GM13977 (cell line): ENCODE measurements at regions not wholly inside any gene's neighbourhood (a gene's known extent, or its start where the extent isn't known, plus 50 kb on each side); places are given as distances from the start of the nearest gene placed in this dataset.
"Not testable (repeated sequence)": the region's sequence is repeated elsewhere in the genome, so short reads cannot be mapped to it uniquely, and the experiment has no call there.

Experiments
- DNase-seq: peaks from one replicate; pipeline ENCODE4 v3.0.0; 2012; ENCODE audit warnings: low spot score
- in situ Hi-C: fragments of 300-500 bp; cut with MboI; formaldehyde crosslinking; loops from one replicate; pipeline ENCODE4 v1.12.0; 2022; ENCODE audit warnings: low sequenced_read_pairs, low pct_unique_long_range_greater_than_20kb, mixed read lengths, inconsistent platforms; ENCODE audit not compliant: unreplicated experiment
- TF ChIP-seq, protein P1 (sequence below): IDR thresholded peaks from 2 replicates; pipeline ENCODE4 v1.5.1; 2012; ENCODE audit warnings: mild to moderate bottlenecking, control low read depth; ENCODE audit not compliant: insufficient read depth; ENCODE audit errors: extremely low read depth, missing control alignments

DNA sequence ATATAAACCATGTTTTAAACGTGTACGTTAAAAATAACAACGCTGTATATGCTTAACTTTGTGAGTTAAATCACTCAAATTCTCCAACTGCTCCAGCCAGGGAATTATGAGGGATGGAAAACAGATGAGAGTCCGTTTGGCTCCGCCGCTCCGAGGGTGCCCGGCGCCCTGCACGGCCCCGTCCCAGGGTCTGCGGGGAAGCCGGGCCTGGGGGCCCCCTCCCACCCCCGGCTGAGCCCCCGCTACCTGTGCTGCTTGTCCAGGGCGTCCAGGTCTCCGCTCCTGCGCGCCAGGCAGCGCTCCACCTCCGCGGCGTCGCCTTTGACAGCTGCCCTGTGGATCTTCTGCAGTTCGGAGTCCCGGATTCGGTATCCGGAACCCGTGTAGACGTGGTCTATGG lies 415.5 kb downstream of the FOXD4L4 start:
- DNase-seq, in situ Hi-C loops: not testable (repeated sequence)

DNA sequence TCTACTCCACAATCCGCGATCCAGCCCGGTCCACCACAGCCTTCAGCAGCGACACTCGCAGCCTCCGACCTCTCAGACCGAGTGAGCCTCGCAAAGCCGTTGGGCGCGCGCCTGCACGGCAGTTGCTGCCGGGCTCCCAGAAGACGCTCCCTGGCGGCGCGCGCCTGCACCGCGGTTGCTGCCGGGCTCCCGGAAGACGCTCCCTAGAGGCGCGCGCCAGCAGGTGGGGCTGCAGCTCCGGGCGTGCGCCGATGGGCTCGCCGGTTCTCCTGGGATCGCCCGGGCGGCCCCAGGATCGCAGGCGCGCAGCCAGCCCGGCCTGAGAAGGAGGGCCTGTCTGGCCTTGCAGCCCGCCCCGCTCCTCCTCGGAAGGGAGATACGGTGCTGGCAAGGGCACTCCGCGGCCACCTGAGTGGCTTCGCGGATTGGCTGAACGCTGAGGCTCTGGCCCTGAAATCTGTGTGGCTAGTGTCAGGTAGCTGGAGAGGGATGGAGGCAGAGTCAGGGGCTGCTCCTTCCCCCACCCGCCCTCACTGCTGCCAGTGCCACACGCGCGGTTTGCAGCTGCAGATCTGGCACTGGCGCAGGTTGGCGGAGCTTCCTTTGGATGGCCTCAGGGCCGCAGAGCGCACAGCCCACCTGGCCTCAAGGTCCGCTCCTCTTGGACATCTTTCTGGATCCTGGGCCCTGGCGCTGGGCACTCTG lies 416.2 kb downstream of the FOXD4L4 start:
- TF ChIP-seq, protein P1, sequence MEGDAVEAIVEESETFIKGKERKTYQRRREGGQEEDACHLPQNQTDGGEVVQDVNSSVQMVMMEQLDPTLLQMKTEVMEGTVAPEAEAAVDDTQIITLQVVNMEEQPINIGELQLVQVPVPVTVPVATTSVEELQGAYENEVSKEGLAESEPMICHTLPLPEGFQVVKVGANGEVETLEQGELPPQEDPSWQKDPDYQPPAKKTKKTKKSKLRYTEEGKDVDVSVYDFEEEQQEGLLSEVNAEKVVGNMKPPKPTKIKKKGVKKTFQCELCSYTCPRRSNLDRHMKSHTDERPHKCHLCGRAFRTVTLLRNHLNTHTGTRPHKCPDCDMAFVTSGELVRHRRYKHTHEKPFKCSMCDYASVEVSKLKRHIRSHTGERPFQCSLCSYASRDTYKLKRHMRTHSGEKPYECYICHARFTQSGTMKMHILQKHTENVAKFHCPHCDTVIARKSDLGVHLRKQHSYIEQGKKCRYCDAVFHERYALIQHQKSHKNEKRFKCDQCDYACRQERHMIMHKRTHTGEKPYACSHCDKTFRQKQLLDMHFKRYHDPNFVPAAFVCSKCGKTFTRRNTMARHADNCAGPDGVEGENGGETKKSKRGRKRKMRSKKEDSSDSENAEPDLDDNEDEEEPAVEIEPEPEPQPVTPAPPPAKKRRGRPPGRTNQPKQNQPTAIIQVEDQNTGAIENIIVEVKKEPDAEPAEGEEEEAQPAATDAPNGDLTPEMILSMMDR, result peak; percentile 51
- in situ Hi-C loops, DNase-seq: not testable (repeated sequence)

DNA sequence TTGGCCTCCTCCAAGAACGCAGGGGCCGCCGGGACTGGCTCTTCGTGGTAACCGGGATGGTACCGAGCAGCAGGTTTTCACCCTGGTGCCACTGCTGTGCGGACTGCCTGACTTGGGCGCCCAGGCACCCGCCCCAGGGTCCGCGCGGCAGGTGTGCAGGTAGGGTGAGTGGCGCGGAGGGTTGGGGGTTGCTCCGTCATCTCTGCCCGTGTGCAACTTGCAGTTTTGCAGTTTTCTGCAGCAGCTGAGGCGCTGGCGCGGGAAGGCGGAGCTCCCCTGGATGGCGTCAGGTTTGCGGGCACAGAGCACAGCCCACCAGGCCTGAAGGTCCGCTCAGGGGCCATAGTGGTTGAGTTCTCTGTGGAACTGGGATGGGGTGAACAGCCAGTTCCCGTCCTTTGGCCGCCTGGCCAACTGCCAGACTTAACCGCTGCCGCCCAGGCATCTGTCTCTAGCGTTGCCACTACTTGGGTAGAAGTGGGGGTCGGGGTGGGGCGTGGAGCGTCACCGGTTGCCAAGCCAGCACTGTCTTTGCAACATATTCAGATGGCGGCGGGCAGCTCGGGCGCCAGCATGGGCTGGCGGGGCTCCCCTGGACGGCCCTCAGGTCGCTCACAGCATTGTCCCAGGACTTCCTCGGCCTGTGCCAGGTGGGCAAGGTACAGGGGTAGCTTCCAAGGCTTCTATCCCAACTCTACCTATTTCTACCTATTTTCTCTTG lies 417.2 kb downstream of the FOXD4L4 start:
- in situ Hi-C loops, DNase-seq: not testable (repeated sequence)

DNA sequence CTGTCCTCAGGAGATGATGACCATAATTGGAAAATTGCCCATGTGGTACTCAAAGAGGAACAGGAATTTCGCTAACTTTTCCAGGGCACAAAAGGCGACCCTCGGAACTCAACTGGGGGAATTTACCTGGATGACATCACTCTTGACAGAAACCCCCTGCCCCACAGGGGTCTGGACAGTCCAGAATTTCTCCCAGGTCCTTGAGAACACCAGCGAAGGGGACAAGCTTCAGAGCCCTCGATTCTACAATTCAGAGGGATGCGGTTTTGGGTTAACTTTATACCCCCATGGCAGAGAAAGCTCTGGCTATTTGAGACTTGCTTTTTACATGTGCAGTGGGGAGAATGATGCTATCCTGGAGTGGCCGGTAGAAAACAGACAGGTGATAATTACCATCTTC lies 445.4 kb downstream of the FOXD4L4 start:
- in situ Hi-C loops, DNase-seq: not testable (repeated sequence)

DNA sequence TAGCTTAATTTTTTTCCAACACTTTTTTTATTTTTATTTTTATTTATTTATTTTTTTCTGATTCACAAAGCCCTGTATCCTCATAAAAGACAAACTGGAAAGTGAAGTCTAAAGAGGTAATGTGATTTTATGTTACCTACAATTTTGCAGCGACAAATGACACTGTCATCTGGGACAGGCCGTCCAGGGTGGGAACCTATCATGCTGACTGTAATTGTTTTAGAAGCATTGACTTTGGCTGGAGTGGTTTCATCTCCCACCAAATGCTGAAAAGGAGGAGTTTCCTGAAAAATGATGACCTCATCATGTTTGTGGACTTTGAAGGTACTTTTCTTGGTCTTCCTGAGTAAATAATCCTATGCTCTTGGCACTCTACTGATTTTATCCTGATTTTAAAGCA lies 446.7 kb downstream of the FOXD4L4 start:
- in situ Hi-C loops, result not testable (repeated sequence)

DNA sequence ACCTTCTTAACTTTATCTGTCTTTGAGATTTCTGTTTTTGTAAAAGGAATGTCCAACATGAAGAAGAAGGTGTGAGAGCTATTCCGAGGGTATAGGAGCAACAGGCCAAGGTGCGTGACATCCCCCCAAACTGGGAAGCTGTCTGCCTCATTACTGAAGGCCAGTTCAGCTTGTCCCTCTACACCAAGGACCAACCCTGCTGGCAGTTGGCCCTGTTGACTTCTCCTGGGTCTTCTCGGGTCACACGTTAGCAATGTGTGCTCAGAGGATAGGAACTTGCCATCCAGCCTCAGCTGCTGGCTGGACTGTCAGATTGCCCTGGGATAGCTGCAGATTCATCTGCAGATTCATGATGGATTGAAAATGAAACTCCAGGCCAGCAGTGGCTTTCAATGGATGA lies 460.3 kb downstream of the FOXD4L4 start:
- in situ Hi-C loops, result not testable (repeated sequence)

More for the DNA sequence above, 446.7 kb downstream of the FOXD4L4 start:
- not testable (repeated sequence) for DNase-seq

GRCh38 chr9:66198421-66198820 lies 461.5 kb downstream of the FOXD4L4 start:
- in situ Hi-C loops, DNase-seq: not testable (repeated sequence)

More for the DNA sequence above, 460.3 kb downstream of the FOXD4L4 start:
- DNase-seq, result not testable (repeated sequence)

DNA sequence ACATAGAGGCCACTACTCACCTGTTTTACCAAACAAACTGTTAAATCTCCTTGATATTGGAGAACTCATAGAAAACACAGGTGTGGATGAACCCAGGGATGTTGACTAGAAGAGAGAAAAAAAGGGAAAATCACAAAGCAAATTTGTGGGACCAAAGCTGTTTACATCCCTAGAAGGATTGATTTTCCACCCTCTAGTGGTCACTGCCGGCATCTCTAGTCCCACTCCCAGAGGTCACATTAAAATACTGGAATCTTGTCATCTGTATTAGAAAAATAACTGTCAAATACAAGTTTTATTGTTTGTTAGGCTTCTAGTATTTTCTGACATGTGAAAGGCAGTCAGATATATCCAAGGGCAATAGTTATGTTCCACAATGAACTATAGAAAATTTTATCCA lies 469.7 kb downstream of the FOXD4L4 start:
- in situ Hi-C loops, DNase-seq: not testable (repeated sequence)

DNA sequence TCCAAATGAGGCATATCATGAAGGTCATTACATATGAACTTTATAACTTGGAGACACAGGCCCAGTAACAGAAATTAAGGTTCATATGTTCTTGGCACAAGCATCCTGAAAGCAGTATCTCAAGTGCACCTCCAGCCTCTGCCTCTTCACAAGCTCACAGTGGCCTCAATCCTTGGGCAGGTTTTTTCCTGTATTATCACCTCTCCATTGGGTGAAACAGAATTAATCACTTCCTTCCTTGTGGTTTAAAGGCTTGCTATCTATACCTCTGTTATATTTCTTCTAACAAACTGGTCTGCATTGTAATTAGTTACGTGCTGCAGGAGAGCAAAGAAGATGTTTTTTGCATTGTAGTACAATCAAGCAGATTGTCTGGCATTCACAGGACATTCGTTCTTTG lies 471.0 kb downstream of the FOXD4L4 start:
- DNase-seq, in situ Hi-C loops: not testable (repeated sequence)

- in situ Hi-C loops, DNase-seq: not testable (repeated sequence)
- TF ChIP-seq, protein P1, result peak; percentile 7
These were observed 507.8 kb downstream of the FOXD4L4 start for GRCh38 chr9:66244763-66245162.

GRCh38 chr9:66245481-66245880 lies 508.5 kb downstream of the FOXD4L4 start:
- in situ Hi-C loops, DNase-seq: not testable (repeated sequence)

GRCh38 chr9:66257581-66257980 lies 520.6 kb downstream of the FOXD4L4 start:
- in situ Hi-C loops, DNase-seq: not testable (repeated sequence)

GRCh38 chr9:66261576-66261975 lies 524.6 kb downstream of the FOXD4L4 start:
- in situ Hi-C loops, DNase-seq: not testable (repeated sequence)

GRCh38 chr9:66263621-66264020 lies 526.7 kb downstream of the FOXD4L4 start:
- in situ Hi-C loops, result not testable (repeated sequence)

DNA sequence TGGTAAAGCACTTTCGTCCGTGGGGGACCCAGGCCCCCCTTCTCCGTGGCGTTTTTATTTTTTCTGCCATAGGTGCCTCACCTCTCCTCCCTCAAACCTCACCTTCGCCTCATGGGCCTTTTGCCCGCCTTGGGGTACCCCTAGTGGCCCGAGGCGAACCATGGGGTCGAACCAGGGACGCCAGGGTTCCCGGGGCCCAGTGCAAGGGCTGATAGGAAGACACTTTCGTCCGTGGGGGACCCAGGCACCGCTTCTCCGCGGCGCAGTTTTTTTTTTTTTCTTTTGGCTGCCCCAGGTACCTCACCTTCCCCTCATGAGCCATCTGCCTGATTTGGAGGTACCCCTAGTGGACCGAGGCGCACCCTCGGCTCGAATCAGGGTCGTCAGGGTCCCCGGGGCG lies 527.8 kb downstream of the FOXD4L4 start:
- in situ Hi-C loops, result not testable (repeated sequence)

More at GRCh38 chr9:66263621-66264020, 526.7 kb downstream of the FOXD4L4 start:
- DNase-seq, result not testable (repeated sequence)

GRCh38 chr9:66266202-66266601 lies 529.3 kb downstream of the FOXD4L4 start:
- DNase-seq, in situ Hi-C loops: not testable (repeated sequence)

More for the DNA sequence above, 527.8 kb downstream of the FOXD4L4 start:
- not testable (repeated sequence) for DNase-seq
